H1 (cell line): ENCODE measurements at regions not wholly inside any gene's neighbourhood (a gene's known extent, or its start where the extent isn't known, plus 50 kb on each side); places are given as distances from the start of the nearest gene placed in this dataset.

Experiments
- CTCF ChIP-seq, 3 experiments: IDR thresholded peaks; 1 replicate in 2 of 3; 2 replicates in 1 of 3; pipeline versions ENCODE4 v1.5.1 to v1.6.1; 2011; ENCODE audit warnings: low read length in 3 of 3, mild to moderate bottlenecking in 3 of 3, inconsistent platforms in 2 of 3, low read depth in 1 of 3, moderate library complexity in 1 of 3; ENCODE audit not compliant: insufficient read depth in 1 of 3; ENCODE audit errors: control extremely low read depth in 1 of 3
- POLR2A ChIP-seq, 2 experiments: IDR thresholded peaks; 1 replicate in 1 of 2; 2 replicates in 1 of 2; pipeline ENCODE4 v1.6.1; 2011; ENCODE audit warnings: low read depth in 2 of 2, low read length in 2 of 2, mild to moderate bottlenecking in 2 of 2; ENCODE audit errors: control extremely low read depth in 1 of 2
- SP1 ChIP-seq: IDR thresholded peaks from 2 replicates; pipeline ENCODE4 v1.6.1; 2011; ENCODE audit warnings: low read depth, low read length
- SP4 ChIP-seq: IDR thresholded peaks from 2 replicates; pipeline ENCODE4 v1.6.1; 2012; ENCODE audit warnings: low read length, inconsistent platforms
- SUZ12 ChIP-seq: fragments of 200-600 bp; sonication (generic); IDR thresholded peaks from 2 replicates; pipeline ENCODE4 v1.6.1; 2012; ENCODE audit warnings: mild to moderate bottlenecking, inconsistent platforms, low read length, moderate library complexity, mixed read lengths

- TF ChIP-seq SP4 (no peak), SP1 (no peak), CTCF (IDR thresholded peaks at IDR 0.05; ENCODE audit: control extremely low read depth in 1 of 3, insufficient read depth in 1 of 3, low read depth in 1 of 3, low read length in 3 of 3) (no peak), POLR2A (IDR thresholded peaks at IDR 0.05; ENCODE audit: control extremely low read depth in 1 of 2, low read depth in 2 of 2, low read length in 2 of 2) (no peak), SUZ12 (no peak)
Observed at GRCh38 chr3:70507486-70507885, 195.0 kb upstream of the MDFIC2 start (continued).
